HUES48 (cell line): ENCODE measurements at regions not wholly inside any gene's neighbourhood (a gene's known extent, or its start where the extent isn't known, plus 50 kb on each side); places are given as distances from the start of the nearest gene placed in this dataset.
"Not testable (repeated sequence)": the region's sequence is repeated elsewhere in the genome, so short reads cannot be mapped to it uniquely, and the experiment has no call there.

ENCODE experiments used
- H3K27ac ChIP-seq: one replicate; pipeline ENCODE4 v1.7.0; 2013; ENCODE audit warnings: low read depth, low read length, inconsistent platforms
- H3K27me3 ChIP-seq: 2 replicates; pipeline ENCODE4 v1.6.1; 2013; ENCODE audit warnings: mild to moderate bottlenecking, low read length; ENCODE audit not compliant: control insufficient read depth, insufficient read depth
- H3K36me3 ChIP-seq: 2 replicates; pipeline ENCODE4 v1.6.1; 2013; ENCODE audit warnings: low read length; ENCODE audit not compliant: control insufficient read depth, insufficient read depth
- H3K4me1 ChIP-seq: 2 replicates; pipeline ENCODE4 v1.6.1; 2013; ENCODE audit warnings: mild to moderate bottlenecking, low read length; ENCODE audit not compliant: control insufficient read depth, insufficient read depth
- H3K4me3 ChIP-seq: 2 replicates; pipeline ENCODE4 v1.5.1; 2013; ENCODE audit warnings: mild to moderate bottlenecking, low read depth, low read length
- H3K9ac ChIP-seq: 2 replicates; pipeline ENCODE4 v1.6.1; 2013; ENCODE audit warnings: mild to moderate bottlenecking, low read depth, low read length, moderate library complexity
- H3K9me3 ChIP-seq: 2 replicates; pipeline ENCODE4 v1.6.1; 2013; ENCODE audit warnings: low read length; ENCODE audit not compliant: control insufficient read depth, insufficient read depth

DNA sequence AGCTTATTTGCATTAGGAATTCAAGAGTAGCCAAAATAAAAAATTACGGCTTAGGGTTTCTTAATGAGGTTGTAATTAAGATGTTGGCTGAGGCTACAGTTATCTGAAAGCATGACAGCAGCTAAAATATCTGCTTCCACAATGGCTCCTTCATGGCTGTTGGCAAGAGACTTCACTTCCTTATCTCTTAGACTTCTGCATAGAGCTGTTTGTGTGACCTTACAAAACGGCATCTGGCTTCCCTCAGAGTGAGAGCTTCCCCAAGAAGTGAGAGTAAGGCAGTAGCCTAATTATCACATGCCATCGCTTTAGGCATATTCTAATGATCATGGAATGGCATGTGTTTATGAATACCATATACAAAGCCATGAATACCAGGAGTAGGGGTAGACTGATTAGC is 57.6 kb downstream of the CCDC59 start:
- no peak overlapping the region for H3K27ac ChIP-seq
- H3K9ac ChIP-seq, result no peak overlapping the region
- no peaks in the 10 kb centered on the region for H3K27me3 ChIP-seq
- H3K4me1 ChIP-seq, result no peaks in the 10 kb centered on the region
- no peak overlapping the region for H3K4me3 ChIP-seq
- H3K9me3 ChIP-seq, result no peaks in the 10 kb centered on the region
- H3K36me3 ChIP-seq, result no peaks in the 10 kb centered on the region

DNA sequence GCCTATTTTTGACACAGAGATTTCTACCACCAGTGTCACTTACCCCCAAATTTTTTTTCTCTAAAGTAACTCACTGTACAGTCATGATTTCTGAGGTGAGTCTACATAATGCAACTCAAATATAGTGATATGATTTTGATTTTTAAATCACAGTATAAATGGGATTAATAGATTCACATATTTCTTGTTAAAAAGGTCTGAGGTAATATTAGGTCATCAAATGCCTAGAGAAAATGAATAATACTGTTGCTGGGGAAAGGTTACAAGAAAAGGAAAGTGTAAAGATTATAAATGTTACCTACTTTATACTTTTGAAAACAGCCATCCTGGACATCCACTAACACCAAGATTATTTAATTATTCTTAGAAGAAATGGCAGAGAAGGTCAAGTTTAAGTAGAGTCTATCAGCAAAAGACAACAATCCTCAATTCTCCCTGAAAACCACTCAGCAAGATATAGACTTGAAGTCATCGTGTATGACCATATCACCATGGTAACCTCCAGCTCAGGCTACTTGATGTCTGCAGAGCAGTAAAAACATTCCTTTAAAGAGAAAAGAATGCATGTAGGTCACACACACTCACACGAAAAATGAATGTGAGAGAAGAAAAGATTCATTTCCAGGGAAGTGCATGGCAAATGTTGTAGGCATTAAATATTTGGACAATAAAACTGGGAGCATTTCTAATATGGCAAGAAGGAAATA is 58.7 kb downstream of the CCDC59 start:
- Histone ChIP-seq H3K9ac (no peak overlapping the region), H3K4me1 (no peaks in the 10 kb centered on the region), H3K27me3 (no peaks in the 10 kb centered on the region), H3K36me3 (no peaks in the 10 kb centered on the region), H3K4me3 (no peak overlapping the region), H3K27ac (no peak overlapping the region), H3K9me3 (no peaks in the 10 kb centered on the region)

DNA sequence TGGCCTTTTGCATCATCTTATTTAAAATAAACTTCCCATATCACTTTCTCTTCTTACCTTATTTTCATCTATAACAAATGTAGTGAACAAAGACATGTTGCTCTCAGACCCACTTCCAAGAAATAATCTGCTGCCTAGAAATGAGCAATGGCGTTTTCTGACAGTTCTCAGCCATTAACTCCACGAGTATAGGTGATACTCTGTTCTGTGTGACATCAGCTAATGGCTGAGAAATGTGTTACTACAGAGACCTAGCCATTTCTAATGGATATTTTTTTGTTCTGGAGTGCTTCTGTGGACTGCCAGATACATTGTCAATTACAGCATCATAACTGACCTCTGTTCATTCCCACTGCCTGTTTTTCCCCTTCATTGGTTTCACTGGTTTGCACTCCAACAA is 67.8 kb downstream of the CCDC59 start:
- Histone ChIP-seq H3K27ac (no peak overlapping the region), H3K27me3 (no peaks in the 10 kb centered on the region), H3K4me1 (no peaks in the 10 kb centered on the region), H3K9ac (no peak overlapping the region), H3K36me3 (no peaks in the 10 kb centered on the region), H3K4me3 (no peak overlapping the region), H3K9me3 (no peaks in the 10 kb centered on the region)

DNA sequence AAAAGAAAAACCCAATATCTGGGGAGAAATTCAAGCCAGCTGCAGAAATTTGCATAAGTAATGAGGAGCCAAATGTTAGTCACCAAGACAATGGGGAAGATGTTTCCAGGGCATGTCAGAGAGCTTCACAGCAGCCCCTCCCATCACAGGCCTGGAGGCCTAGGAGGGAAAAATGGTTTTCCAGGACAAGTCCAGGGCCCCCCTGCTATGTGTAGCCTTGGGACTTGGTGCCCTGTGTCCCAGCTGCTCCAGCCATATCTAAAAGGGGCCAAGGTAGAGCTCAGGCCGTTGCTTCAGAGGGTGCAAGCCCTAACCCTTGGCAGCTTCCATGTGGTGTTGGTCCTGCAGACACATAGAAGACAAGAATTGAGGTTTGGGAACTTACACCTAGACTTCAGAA is 76.9 kb downstream of the CCDC59 start:
- H3K9ac ChIP-seq, H3K27me3 ChIP-seq, H3K36me3 ChIP-seq, H3K4me1 ChIP-seq, H3K4me3 ChIP-seq, H3K9me3 ChIP-seq, H3K27ac ChIP-seq: not testable (repeated sequence)

DNA sequence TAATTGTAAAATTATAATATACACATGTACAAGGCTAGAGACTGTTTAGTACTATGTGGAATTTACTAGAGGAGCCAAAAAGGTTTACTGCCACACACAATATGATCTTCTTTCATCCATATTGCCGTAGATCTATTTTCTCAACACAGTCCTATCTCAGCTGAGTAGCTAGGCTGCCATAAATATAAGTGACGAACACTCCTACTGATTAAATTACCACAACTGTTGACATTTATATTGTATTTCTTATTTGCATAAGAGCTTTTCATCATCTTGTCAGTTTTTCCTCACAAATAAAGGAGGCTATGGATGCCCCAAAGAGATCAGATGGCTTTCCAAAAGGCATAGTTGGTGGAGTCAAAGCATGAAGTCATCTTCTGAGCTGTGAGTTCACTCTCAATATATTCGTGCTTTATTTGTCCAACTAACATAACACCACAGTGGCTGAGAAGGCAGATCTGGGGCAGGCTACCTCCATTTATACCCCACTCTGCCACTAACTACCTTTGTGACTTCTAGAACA is 78.6 kb downstream of the CCDC59 start:
- H3K27me3 ChIP-seq, result no peaks in the 10 kb centered on the region
- H3K27ac ChIP-seq, result no peak overlapping the region
- no peak overlapping the region for H3K4me3 ChIP-seq
- no peaks in the 10 kb centered on the region for H3K36me3 ChIP-seq
- H3K9me3 ChIP-seq, result peaks cover 9% of the 10 kb centered on the region
- no peak overlapping the region for H3K9ac ChIP-seq
- H3K4me1 ChIP-seq, result no peaks in the 10 kb centered on the region

DNA sequence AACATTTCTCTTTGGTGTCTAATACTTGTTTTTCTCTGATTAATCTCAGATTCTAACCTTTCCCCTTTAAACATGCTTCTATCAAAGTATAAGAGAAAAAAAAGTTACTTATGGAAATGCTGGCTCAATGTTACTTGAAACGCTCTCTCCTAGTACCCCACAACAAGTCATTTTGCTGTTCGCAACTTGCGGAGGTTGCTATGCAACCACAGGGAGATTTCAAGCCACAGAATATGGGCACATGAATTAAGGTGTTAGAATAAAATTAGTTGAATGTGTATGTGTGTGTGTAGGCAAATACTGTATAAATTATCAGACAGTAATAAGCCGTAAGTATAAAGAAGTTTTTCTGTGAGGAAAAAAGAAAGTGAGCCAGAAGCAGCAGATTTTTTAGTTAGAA is 80.6 kb downstream of the CCDC59 start:
- Histone ChIP-seq H3K36me3 (no peaks in the 10 kb centered on the region), H3K4me3 (no peak overlapping the region), H3K4me1 (no peaks in the 10 kb centered on the region), H3K9ac (no peak overlapping the region), H3K9me3 (peaks cover 9% of the 10 kb centered on the region), H3K27me3 (no peaks in the 10 kb centered on the region), H3K27ac (no peak overlapping the region)

DNA sequence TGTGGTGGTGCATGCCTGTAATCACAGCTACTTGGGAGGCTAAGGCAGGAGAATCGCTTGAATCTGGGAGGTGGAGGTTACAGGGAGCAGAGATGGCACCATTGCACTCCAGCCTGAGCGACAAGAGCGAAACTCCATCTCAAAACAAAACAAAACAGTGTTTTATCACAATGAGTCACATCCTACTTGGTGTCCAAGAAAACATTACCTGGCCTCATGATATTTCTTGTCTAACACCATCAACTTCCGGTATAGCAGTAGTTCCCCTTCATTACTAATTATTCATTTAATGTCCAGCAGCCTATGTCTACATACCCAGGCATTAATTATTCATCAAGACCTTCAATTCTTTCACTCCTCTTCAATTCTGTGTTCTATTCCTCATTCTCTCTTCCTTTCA is 115.5 kb downstream of the CCDC59 start:
- no peak overlapping the region for H3K27ac ChIP-seq
- no peaks in the 10 kb centered on the region for H3K27me3 ChIP-seq
- no peaks in the 10 kb centered on the region for H3K9me3 ChIP-seq
- H3K4me1 ChIP-seq, result no peaks in the 10 kb centered on the region
- H3K36me3 ChIP-seq, result no peaks in the 10 kb centered on the region
- no peak overlapping the region for H3K9ac ChIP-seq
- H3K4me3 ChIP-seq, result no peak overlapping the region

DNA sequence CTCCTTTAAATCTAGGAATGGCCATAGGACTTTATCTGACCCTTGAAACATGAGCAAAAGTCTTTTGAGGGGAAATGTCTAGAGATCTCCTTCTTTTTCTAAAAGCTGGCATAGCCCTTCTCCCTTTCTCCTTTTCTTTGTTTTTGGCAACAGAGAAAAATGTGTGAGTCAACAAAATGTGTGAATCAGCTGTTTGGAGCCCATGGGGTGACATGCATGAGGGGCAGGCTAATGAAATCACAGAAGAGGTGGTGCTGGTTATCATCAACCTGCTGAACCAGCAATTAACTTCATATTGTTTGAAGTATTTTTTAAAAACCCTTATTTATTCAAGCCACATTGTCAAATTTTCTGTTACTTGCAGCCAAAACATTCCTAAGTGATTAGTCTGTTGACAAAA is 132.3 kb downstream of the CCDC59 start:
- H3K27me3 ChIP-seq, result no peaks in the 10 kb centered on the region
- H3K9ac ChIP-seq, result no peak overlapping the region
- no peaks in the 10 kb centered on the region for H3K9me3 ChIP-seq
- H3K27ac ChIP-seq, result no peak overlapping the region
- no peaks in the 10 kb centered on the region for H3K4me1 ChIP-seq
- no peaks in the 10 kb centered on the region for H3K36me3 ChIP-seq
- no peak overlapping the region for H3K4me3 ChIP-seq

DNA sequence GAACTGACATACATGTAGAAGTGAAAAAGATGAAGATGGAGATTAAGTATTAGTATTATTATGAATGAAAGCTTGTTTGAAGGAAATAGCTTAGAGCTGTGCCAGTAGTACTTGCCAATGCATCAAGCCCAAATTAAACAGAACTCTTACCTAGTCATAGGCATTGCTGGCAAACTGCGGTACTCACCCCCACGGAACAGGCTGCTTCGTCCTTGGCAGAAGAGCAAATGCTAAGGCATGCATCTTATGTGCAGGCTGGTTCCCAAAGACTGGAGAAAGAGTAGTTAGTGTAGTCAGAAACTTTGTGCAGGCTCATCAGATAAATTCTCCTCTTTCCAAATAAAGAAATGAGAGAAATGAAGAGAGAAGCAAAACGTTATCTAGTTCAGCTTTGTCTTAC is 134.8 kb downstream of the CCDC59 start:
- Histone ChIP-seq H3K4me1 (no peaks in the 10 kb centered on the region), H3K4me3 (no peak overlapping the region), H3K27me3 (no peaks in the 10 kb centered on the region), H3K36me3 (no peaks in the 10 kb centered on the region), H3K27ac (no peak overlapping the region), H3K9me3 (no peaks in the 10 kb centered on the region; the same call in 1 of the 2 replicates), H3K9ac (no peak overlapping the region)

DNA sequence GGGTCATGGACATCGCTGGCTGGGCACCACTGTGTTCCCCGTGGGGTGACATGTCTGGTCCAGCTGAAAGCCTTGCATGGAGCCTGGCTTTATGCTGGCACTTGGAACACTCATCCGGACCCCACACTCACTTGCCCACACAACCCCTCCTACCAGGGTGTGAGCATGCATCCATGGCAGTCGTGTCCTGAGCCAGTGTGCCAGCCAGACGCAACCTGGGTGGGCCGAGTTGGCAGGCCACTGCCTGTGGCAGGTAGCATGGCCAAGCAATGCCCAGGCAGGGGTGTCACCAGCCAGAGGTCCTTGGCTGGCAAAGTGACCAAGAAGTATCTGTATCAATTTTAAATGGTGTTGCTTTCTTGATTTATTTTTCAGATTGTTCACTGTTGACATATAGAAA is 141.7 kb downstream of the CCDC59 start:
- Histone ChIP-seq H3K27me3 (no peaks in the 10 kb centered on the region), H3K36me3 (no peaks in the 10 kb centered on the region), H3K9me3 (peaks cover 20% of the 10 kb centered on the region), H3K27ac (no peak overlapping the region), H3K9ac (no peak overlapping the region), H3K4me3 (no peak overlapping the region), H3K4me1 (no peaks in the 10 kb centered on the region)

DNA sequence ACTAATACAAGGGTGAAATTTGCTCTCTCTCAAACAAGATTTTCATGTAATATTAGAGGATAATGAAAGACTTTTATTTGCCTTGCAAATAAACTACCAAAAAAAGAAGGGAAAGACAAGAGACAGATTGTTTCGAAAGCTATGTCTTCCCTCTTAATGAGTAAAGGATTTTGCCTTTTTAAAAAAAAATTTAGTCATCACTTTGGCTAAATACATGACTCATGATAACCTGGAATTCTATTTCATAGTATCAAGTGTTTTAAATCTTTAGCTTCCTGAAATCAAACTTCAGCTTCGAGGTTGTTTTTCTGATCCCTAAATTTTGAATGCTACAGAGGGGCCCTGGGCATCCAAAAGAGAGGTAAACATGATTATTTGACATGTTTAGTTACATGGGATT is 144.4 kb downstream of the CCDC59 start:
- no peaks in the 10 kb centered on the region for H3K36me3 ChIP-seq
- no peak overlapping the region for H3K4me3 ChIP-seq
- no peaks in the 10 kb centered on the region for H3K4me1 ChIP-seq
- H3K9ac ChIP-seq, result no peak overlapping the region
- H3K27me3 ChIP-seq, result no peaks in the 10 kb centered on the region
- peaks cover 33% of the 10 kb centered on the region for H3K9me3 ChIP-seq
- no peak overlapping the region for H3K27ac ChIP-seq
